GM23338 (cell line): ENCODE measurements at regions not wholly inside any gene's neighbourhood (a gene's known extent, or its start where the extent isn't known, plus 50 kb on each side); places are given as distances from the start of the nearest gene placed in this dataset.

ENCODE experiments used
- ATAC-seq: fragments of 200-7000 bp; cut with Tn5 transposase; 3 replicates; pipeline ENCODE4 v1.9.1; 2020
- DNase-seq: peaks from one replicate; pipeline ENCODE4 v3.0.0-alpha.2; 2015; ENCODE audit warnings: low spot score
- H2AFZ ChIP-seq: fragments of 200-600 bp; sonication (generic); 2 replicates; pipeline ENCODE4 v1.8.0; 2016; ENCODE audit warnings: antibody characterized with exemption, mild to moderate bottlenecking, moderate library complexity
- H3F3A ChIP-seq: fragments of 200-600 bp; sonication (generic); replicated peaks from 2 replicates; pipeline ENCODE4 v1.8.0; 2017; ENCODE audit warnings: antibody characterized with exemption, mixed run types, low read depth
- H3K27ac ChIP-seq: fragments of 200-600 bp; sonication (generic); 2 replicates; pipeline ENCODE4 v1.6.1; 2016; ENCODE audit warnings: low read depth
- H3K27me3 ChIP-seq: fragments of 200-600 bp; sonication (generic); 2 replicates; pipeline ENCODE4 v1.8.0; 2016; ENCODE audit warnings: mild to moderate bottlenecking, mixed run types, moderate library complexity; ENCODE audit not compliant: insufficient read depth
- H3K36me3 ChIP-seq: fragments of 200-600 bp; sonication (generic); 2 replicates; pipeline ENCODE4 v1.8.0; 2016; ENCODE audit warnings: mild to moderate bottlenecking; ENCODE audit not compliant: insufficient read depth
- H3K4me1 ChIP-seq: fragments of 200-600 bp; sonication (generic); 2 replicates; pipeline ENCODE4 v1.8.0; 2016; ENCODE audit warnings: mild to moderate bottlenecking, moderate library complexity; ENCODE audit not compliant: insufficient read depth
- H3K4me2 ChIP-seq: fragments of 200-600 bp; sonication (generic); 2 replicates; pipeline ENCODE4 v1.7.1; 2017; ENCODE audit warnings: mixed run types
- H3K4me3 ChIP-seq: fragments of 200-600 bp; sonication (generic); 2 replicates; pipeline ENCODE4 v1.6.1; 2016; ENCODE audit warnings: mixed run types
- H3K79me2 ChIP-seq: fragments of 200-600 bp; sonication (generic); replicated peaks from 2 replicates; pipeline ENCODE4 v1.8.0; 2017; ENCODE audit warnings: mild to moderate bottlenecking; ENCODE audit not compliant: insufficient read depth
- H3K9me2 ChIP-seq: fragments of 200-600 bp; sonication (generic); 2 replicates; pipeline ENCODE4 v1.8.0; 2017; ENCODE audit not compliant: insufficient read depth
- H4K20me1 ChIP-seq: fragments of 200-600 bp; sonication (generic); replicated peaks from 2 replicates; pipeline ENCODE4 v1.8.0; 2017; ENCODE audit warnings: mild to moderate bottlenecking; ENCODE audit not compliant: insufficient read depth
- H3K27ac Mint-ChIP-seq: 2 replicates; pipeline ENCODE4 v1.8.0; 2020; ENCODE audit warnings: inconsistent platforms, mild to moderate bottlenecking, moderate library complexity, mixed read lengths
- H3K27me3 Mint-ChIP-seq: 3 replicates; pipeline ENCODE4 v1.8.0; 2022; ENCODE audit warnings: low read depth, mild to moderate bottlenecking, moderate library complexity, mixed read lengths, inconsistent platforms; ENCODE audit not compliant: insufficient read depth, poor library complexity
- H3K36me3 Mint-ChIP-seq: 3 replicates; pipeline ENCODE4 v1.8.0; 2021; ENCODE audit warnings: low read depth, mild to moderate bottlenecking, inconsistent platforms, moderate library complexity, mixed read lengths
- H3K4me1 Mint-ChIP-seq: 3 replicates; pipeline ENCODE4 v1.8.0; 2020; ENCODE audit warnings: mild to moderate bottlenecking, inconsistent platforms, mixed read lengths
- H3K4me3 Mint-ChIP-seq: 3 replicates; pipeline ENCODE4 v1.8.0; 2021; ENCODE audit warnings: moderate library complexity, mild to moderate bottlenecking, inconsistent platforms, mixed read lengths
- H3K9me3 Mint-ChIP-seq: 3 replicates; pipeline ENCODE4 v1.8.0; 2020; ENCODE audit warnings: moderate library complexity, mild to moderate bottlenecking, inconsistent platforms, mixed read lengths
- CREB1 ChIP-seq: fragments of 250-450 bp; sonication (Bioruptor Pico); IDR thresholded peaks from 2 replicates; pipeline ENCODE4 v1.5.0; 2020; ENCODE audit warnings: low read depth, mild to moderate bottlenecking, moderate library complexity
- ETS1 ChIP-seq: IDR thresholded peaks from 2 replicates; pipeline ENCODE4 v1.6.1; 2016; ENCODE audit warnings: antibody characterized with exemption
- EZH2 ChIP-seq: fragments of 200-600 bp; sonication (generic); IDR thresholded peaks from one replicate; pipeline ENCODE4 v1.8.0; 2017; ENCODE audit warnings: antibody characterized with exemption, mild to moderate bottlenecking, low read depth; ENCODE audit not compliant: unreplicated experiment
- EZH2phosphoT487 ChIP-seq: fragments of 200-600 bp; sonication (generic); IDR thresholded peaks from one replicate; pipeline ENCODE4 v1.8.1; 2018; ENCODE audit warnings: antibody characterized with exemption; ENCODE audit not compliant: unreplicated experiment
- JUNB ChIP-seq: IDR thresholded peaks from one replicate; pipeline ENCODE4 v1.6.1; 2016; ENCODE audit warnings: antibody characterized with exemption; ENCODE audit not compliant: unreplicated experiment
- NANOG ChIP-seq: IDR thresholded peaks from 2 replicates; pipeline ENCODE4 v1.6.1; 2016; ENCODE audit warnings: antibody characterized with exemption, borderline replicate concordance
- POLR2AphosphoS5 ChIP-seq: IDR thresholded peaks from 2 replicates; pipeline ENCODE4 v1.6.1; 2016; ENCODE audit warnings: antibody characterized with exemption, low read depth
- STAT1 ChIP-seq: IDR thresholded peaks from one replicate; pipeline ENCODE4 v1.6.1; 2016; ENCODE audit warnings: antibody characterized with exemption; ENCODE audit not compliant: unreplicated experiment
- ZNF114 ChIP-seq: fragments of 250-450 bp; sonication (Bioruptor Pico); IDR thresholded peaks from 2 replicates; pipeline ENCODE4 v1.5.0; 2020; ENCODE audit warnings: mild to moderate bottlenecking, moderate library complexity
- ZNF462 ChIP-seq: fragments of 250-450 bp; sonication (Bioruptor Pico); IDR thresholded peaks from 2 replicates; pipeline ENCODE4 v1.5.0; 2020; ENCODE audit warnings: mild to moderate bottlenecking, moderate library complexity
- TF ChIP-seq, protein P1 (sequence below): IDR thresholded peaks from one replicate; pipeline ENCODE4 v1.6.1; 2018; ENCODE audit warnings: antibody characterized with exemption; ENCODE audit not compliant: unreplicated experiment
- TF ChIP-seq, protein P2 (sequence below), 2 experiments: fragments of 200-600 bp in 1 of 2; sonication (generic) in 1 of 2; conservative IDR thresholded peaks; 2 replicates each; pipeline versions ENCODE4 v1.5.1 to v1.6.1; 2016 to 2017; ENCODE audit warnings: antibody characterized with exemption in 2 of 2, low read depth in 2 of 2, mild to moderate bottlenecking in 2 of 2, moderate library complexity in 1 of 2

DNA sequence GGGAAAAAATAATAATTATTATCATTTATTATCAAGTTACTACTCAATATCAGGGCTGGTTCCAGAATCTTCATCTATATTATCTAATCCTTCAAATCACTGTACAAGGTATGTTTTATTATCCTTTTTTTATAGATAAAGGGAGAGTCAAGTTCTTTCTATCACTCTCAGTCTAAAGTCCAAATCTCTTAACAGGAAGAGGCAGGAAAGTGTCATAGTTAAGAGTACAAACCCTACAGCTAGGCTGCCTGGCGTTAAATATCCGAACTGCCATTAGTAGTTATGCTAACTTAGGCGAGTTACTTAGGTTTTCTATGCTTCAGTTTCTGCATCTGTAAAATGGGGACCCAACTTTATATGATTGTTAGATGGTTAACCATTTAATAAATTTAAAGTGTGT, 99.4 kb upstream of the CCDC91 start (continued):
- TF ChIP-seq ZNF462 (CRISPR knock-in tag), result no peak
- no peak for TF ChIP-seq JUNB

- peaks cover 3% of the 10 kb centered on the region for H3K27me3 Mint-ChIP-seq
- Histone ChIP-seq H3K27ac (no peak overlapping the region), H3K9me2 (no peaks in the 10 kb centered on the region), H3K4me3 (no peak overlapping the region), H3K4me2 (no peak overlapping the region), H2AFZ (no peak overlapping the region), H3K4me1 (peaks cover 11% of the 10 kb centered on the region), H3F3A (no peaks in the 10 kb centered on the region), H4K20me1 (no peaks in the 10 kb centered on the region), H3K27me3 (no peaks in the 10 kb centered on the region), H3K36me3 (no peaks in the 10 kb centered on the region), H3K79me2 (no peaks in the 10 kb centered on the region)
- peaks cover 18% of the 10 kb centered on the region; the same call in 2 of the 3 replicates for H3K4me1 Mint-ChIP-seq
- no peak overlapping the region for H3K4me3 Mint-ChIP-seq
- H3K27ac Mint-ChIP-seq, result no peak overlapping the region
- no peaks in the 10 kb centered on the region for H3K9me3 Mint-ChIP-seq
- H3K36me3 Mint-ChIP-seq, result no peaks in the 10 kb centered on the region
- ATAC-seq, result no peak
- no peak for DNase-seq
- TF ChIP-seq JUNB, result no peak
- no peak for TF ChIP-seq EZH2phosphoT487
- TF ChIP-seq ETS1, result no peak
- TF ChIP-seq, protein P1, sequence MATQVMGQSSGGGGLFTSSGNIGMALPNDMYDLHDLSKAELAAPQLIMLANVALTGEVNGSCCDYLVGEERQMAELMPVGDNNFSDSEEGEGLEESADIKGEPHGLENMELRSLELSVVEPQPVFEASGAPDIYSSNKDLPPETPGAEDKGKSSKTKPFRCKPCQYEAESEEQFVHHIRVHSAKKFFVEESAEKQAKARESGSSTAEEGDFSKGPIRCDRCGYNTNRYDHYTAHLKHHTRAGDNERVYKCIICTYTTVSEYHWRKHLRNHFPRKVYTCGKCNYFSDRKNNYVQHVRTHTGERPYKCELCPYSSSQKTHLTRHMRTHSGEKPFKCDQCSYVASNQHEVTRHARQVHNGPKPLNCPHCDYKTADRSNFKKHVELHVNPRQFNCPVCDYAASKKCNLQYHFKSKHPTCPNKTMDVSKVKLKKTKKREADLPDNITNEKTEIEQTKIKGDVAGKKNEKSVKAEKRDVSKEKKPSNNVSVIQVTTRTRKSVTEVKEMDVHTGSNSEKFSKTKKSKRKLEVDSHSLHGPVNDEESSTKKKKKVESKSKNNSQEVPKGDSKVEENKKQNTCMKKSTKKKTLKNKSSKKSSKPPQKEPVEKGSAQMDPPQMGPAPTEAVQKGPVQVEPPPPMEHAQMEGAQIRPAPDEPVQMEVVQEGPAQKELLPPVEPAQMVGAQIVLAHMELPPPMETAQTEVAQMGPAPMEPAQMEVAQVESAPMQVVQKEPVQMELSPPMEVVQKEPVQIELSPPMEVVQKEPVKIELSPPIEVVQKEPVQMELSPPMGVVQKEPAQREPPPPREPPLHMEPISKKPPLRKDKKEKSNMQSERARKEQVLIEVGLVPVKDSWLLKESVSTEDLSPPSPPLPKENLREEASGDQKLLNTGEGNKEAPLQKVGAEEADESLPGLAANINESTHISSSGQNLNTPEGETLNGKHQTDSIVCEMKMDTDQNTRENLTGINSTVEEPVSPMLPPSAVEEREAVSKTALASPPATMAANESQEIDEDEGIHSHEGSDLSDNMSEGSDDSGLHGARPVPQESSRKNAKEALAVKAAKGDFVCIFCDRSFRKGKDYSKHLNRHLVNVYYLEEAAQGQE, result no peak
- no peak for TF ChIP-seq ZNF114
- no peak for TF ChIP-seq CREB1 (CRISPR knock-in tag)
- TF ChIP-seq STAT1, result no peak
- TF ChIP-seq, protein P2, sequence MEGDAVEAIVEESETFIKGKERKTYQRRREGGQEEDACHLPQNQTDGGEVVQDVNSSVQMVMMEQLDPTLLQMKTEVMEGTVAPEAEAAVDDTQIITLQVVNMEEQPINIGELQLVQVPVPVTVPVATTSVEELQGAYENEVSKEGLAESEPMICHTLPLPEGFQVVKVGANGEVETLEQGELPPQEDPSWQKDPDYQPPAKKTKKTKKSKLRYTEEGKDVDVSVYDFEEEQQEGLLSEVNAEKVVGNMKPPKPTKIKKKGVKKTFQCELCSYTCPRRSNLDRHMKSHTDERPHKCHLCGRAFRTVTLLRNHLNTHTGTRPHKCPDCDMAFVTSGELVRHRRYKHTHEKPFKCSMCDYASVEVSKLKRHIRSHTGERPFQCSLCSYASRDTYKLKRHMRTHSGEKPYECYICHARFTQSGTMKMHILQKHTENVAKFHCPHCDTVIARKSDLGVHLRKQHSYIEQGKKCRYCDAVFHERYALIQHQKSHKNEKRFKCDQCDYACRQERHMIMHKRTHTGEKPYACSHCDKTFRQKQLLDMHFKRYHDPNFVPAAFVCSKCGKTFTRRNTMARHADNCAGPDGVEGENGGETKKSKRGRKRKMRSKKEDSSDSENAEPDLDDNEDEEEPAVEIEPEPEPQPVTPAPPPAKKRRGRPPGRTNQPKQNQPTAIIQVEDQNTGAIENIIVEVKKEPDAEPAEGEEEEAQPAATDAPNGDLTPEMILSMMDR (conservative IDR thresholded peaks at IDR 0.05; ENCODE audit: low read depth in 2 of 2), result no peak
- no peak for TF ChIP-seq EZH2
- no peak for TF ChIP-seq NANOG
- no peak for TF ChIP-seq POLR2AphosphoS5
Observed at GRCh38 chr12:28092396-28092795, 97.9 kb upstream of the CCDC91 start.
